ENCODE measurements at regions not wholly inside any gene's neighbourhood (a gene's known extent, or its start where the extent isn't known, plus 50 kb on each side); places are given as distances from the start of the nearest gene placed in this dataset.

- no peak for DNase-seq (ENCODE audit: low read depth)
These were observed 356.0 kb downstream of the INHBA start for GRCh38 chr7:41346878-41347277.

GRCh38 chr7:41339913-41340676 is 362.8 kb downstream of the INHBA start:
- no peak for DNase-seq (ENCODE audit: low read depth)

DNA sequence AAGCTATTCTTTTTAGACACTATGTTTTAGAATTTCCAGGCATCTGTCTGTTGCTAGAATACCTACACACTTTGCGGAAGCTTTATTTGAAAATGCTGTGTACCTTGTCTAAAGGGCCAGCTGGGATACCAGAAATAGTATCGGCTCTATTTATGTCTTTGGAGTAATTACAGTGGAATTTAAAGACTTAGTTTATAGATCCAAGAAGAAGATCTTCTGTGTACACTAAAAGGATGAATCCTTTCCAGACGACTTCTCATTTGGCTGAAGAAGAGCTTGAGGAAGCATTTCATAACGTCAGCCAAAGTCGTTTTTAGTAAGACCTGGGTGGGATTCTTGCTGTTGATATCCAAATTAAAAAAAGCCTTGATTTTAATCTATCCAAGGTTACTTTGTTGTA is 365.9 kb downstream of the INHBA start:
- DNase-seq (ENCODE audit: low read depth), result no peak

GRCh38 chr7:41336455-41336952 is 366.4 kb downstream of the INHBA start:
- DNase-seq (ENCODE audit: low read depth), result no peak

DNA sequence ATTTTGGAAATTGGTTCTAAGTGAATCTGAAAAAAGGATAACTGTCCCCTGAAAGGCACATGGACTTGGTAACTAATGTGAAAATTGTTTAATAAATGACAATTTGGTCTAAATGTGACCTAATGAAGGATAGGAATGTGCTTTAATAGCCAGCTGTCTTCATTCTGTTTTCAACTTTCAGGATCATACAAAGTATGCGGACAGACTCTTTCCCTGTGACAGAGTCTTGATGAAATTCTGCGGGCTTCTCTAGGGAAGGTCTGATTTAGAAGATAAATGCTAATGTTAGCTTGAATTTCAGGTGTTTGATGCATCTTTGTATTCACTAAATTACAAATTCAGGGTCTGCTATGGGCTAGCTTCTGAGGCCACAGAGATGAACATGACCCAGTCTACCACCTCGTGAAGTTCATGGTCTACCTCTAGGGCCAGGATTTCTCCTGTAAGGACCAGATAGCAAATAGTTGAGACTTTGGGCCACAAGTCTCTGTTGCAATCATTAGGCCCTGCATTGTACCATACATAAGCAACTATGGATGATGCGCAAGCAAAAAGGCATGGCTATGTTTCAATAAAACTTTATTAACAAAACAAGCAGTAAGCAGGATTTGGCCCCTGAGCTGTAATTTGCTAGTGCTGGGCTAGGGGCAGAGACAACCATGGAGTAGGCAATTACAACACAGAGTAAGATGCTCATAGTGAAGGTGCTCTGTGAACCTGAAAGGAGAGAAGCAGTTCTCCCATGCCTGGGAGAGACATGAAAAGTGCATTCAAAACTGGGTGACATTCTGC is 368.6 kb downstream of the INHBA start:
- DNase-seq (ENCODE audit: low read depth), result no peak

DNA sequence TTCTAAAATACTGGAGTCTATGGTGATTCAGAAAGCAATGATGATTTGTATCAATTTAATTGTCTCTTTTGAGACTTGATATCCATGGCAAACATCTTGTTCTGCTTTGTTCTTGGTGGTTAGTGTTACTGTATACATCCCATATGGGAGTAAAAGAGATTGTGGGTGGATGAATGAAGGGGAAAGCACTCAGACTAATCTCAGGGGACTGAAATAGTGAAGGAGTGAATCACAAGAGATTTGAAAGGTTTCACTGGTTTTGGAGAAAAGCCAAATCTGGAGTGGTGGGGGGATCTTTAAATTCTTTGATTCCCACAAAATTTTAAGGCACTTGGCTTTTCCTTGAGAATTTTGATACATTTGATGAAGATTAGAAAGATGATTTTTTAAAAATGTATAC is 369.4 kb downstream of the INHBA start:
- no peak for DNase-seq (ENCODE audit: low read depth)

GRCh38 chr7:41331194-41331593 is 371.7 kb downstream of the INHBA start:
- DNase-seq (ENCODE audit: low read depth), result no peak

- no peak for DNase-seq (ENCODE audit: low read depth)
These were observed 374.3 kb downstream of the INHBA start for GRCh38 chr7:41328544-41328943.

GRCh38 chr7:41328131-41328530 is 374.8 kb downstream of the INHBA start:
- no peak for DNase-seq (ENCODE audit: low read depth)

DNA sequence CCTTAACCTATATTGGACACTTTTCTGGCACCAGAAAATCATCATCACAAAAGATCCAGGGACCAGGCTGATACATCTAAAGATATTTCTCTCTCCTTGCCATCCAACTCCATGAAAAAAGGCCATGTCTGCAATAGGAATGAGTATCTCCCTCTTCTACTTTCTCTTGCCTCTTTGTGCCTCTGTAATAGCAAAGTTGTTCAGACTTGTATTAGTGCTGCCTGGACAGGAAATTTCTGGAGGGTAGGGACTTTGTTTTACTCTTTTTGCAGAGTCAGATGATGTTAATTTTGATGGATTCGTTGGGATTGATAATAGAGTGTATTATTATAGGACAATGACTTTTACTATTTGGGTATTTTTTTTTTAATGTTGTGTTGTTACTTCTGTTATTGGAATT is 376.3 kb downstream of the INHBA start:
- DNase-seq (ENCODE audit: low read depth), result no peak

DNA sequence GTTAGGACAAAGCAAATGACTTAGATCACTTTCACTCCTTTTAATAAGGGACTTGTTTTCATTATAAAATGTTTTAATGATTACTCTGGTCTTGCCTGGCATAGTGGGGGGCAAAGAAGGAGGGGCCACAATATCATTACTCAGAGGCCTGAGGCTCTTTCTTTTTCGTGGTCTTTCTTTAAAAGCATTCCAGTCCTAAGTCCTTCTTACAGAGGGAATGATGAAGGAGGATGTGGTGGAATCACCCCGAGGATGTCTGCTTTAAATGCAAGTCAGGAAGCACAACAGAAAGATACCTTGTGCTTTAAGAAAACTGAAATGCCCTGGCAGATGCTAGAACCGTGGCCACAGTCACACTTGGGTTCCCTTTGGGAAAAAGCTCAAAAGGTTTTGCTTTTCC is 379.1 kb downstream of the INHBA start:
- no peak for DNase-seq (ENCODE audit: low read depth)

- DNase-seq (ENCODE audit: low read depth), result peak; percentile 50
These were observed 383.3 kb downstream of the INHBA start for GRCh38 chr7:41319581-41319980.

DNA sequence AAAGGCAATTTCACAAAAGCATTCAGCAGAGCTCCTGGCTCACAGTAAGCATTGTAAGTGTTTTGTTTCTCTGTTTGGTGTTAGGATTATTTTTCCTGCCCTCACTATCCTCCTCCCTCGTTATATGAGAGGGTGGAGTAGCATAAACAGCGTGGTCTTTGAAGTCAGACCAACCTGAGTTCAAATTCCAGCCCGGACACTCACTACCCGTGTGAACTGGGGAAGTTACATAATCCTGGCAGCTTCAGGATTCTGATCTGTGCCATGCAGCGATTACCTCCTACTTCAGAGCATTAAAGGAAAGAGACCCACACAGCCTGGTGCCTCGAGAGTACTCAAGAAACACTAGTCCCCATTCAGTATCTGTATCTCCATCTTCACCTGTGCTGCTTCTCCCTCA is 386.5 kb downstream of the INHBA start:
- DNase-seq (ENCODE audit: low read depth), result no peak

DNA sequence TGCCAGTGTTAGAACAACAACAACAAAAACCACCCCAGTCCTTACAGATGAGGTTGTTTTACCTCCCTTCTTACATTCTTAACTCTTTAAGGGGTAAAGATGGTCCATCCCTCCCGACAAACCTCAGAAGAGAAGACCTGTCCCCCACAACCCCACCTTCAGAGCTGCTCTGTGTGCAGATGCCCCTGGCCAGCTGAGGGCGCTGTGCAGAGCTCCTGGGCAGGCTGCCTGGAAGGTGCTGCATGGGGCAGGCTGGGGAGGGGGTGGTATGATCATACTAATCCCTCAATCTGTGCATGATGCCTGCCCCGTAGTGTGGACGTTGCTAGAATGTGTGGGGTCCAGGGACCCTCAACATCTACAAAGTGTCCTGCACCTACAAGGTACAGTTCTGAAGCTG is 387.1 kb downstream of the INHBA start:
- no peak for DNase-seq (ENCODE audit: low read depth)

DNA sequence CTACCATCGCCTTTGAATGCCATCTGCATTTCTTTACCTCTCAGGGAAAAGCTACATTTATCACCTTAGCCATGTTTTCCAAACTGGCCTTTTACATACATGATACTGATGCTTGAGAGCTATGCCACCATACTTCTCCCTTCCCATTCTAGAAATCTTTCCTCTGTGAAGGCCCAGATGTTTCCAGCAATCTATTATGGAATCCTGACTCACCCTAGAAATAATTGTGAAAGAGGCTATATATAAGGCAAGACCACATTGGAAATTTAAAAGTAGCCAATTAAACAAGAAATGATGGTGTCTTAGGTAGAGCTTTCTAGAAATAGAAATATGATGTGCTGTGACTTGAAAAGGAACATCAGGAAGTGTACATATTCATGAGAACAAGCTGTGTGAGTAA is 389.7 kb downstream of the INHBA start:
- DNase-seq (ENCODE audit: low read depth), result no peak

- no peak for DNase-seq (ENCODE audit: low read depth)
These were observed 390.7 kb downstream of the INHBA start for GRCh38 chr7:41312235-41312634.

GRCh38 chr7:41311301-41311700 is 391.6 kb downstream of the INHBA start:
- no peak for DNase-seq (ENCODE audit: low read depth)

DNA sequence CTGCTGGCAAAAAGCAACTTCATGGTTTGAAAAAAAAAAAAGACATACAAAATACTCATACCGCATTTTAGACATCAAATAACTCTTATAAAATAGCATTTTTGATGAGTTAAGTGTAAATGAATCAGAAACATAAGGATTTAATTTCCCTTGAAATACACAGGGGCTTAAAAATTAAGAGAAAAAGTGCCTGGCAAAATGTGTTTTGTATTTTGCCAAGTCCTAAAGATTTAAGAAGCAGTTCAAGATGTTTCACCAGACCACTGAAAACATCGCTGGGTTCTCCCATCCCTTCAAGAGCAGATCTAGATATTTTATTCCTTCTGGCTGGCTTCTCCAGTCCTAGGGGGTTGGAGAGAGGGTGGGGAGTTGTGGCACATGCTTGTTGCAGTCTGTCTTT is 396.4 kb downstream of the INHBA start:
- DNase-seq (ENCODE audit: low read depth), result no peak

DNA sequence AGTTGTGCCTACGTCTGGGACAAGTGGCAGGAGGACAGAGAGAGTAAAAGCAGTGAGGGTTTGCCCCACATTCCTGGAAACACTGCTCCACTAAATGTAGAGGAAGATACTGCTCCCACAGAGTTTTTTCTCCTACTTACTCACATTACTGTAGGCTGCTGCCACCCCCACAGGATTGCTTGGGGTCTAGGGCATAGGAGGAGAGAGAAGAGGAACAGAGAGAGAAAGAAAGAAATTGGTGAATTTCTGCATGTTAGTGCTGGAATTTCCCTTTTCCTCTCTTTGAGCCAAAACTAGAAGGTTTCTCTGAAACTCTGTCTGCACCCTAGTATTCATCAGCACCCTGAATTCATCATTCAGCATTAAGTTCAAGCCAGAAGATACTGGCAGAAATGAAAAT is 397.9 kb downstream of the INHBA start:
- DNase-seq (ENCODE audit: low read depth), result no peak

- no peak for DNase-seq (ENCODE audit: low read depth)
These were observed 399.2 kb downstream of the INHBA start for GRCh38 chr7:41303709-41304108.

- no peak for DNase-seq (ENCODE audit: low read depth)
These were observed 404.5 kb downstream of the INHBA start for GRCh38 chr7:41298409-41298808.

- DNase-seq (ENCODE audit: low read depth), result no peak
These were observed 405.7 kb downstream of the INHBA start for GRCh38 chr7:41297166-41297565.

DNA sequence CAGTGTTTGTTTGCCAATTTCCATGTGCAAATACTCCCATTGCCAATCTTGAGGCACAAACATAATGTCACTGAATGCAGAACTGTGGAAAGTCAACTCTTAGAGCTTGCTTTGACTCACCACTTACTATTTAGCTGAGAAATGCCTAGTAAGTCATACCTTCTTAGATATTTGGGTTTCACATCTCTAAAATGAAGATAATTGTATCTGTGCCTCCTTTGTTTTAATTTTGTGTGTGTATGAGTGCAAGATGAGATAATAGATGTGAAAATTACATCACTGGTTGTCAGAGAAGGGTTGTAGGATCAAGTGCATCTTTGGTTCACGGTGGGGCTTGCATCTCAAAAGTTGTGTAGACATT is 407.5 kb downstream of the INHBA start:
- DNase-seq (ENCODE audit: low read depth), result no peak
